Activated CD8-positive, alpha-beta T cell treated with anti-CD3 and anti-CD28 coated beads for 36 hours (primary cell): ENCODE measurements at regions not wholly inside any gene's neighbourhood (a gene's known extent, or its start where the extent isn't known, plus 50 kb on each side); places are given as distances from the start of the nearest gene placed in this dataset.

Experiments used
- ATAC-seq: fragments of 200-7000 bp; cut with Tn5 transposase; one replicate; pipeline ENCODE4 v1.10.0; 2021; ENCODE audit warnings: mild to moderate bottlenecking, moderate library complexity
- CTCF ChIA-PET: fragments of 350-600 bp; sonication (Branson Sonifier 250); formaldehyde crosslinking; loops from one replicate; lab custom pipeline; 2021; ENCODE audit warnings: antibody characterized with exemption; lab: Charles Lee
- POLR2A ChIA-PET: fragments of 350-600 bp; sonication (Branson Sonifier 250); formaldehyde crosslinking; loops from one replicate; lab custom pipeline; 2021; ENCODE audit warnings: antibody characterized with exemption; lab: Charles Lee
- DNase-seq: peaks from one replicate; pipeline ENCODE4 v3.0.0-alpha.2; 2020
- H3K27ac Mint-ChIP-seq: one replicate; pipeline ENCODE4 v1.8.0; 2021; ENCODE audit warnings: mild to moderate bottlenecking, mixed read lengths
- H3K27me3 Mint-ChIP-seq: one replicate; pipeline ENCODE4 v1.8.0; 2021; ENCODE audit warnings: mixed read lengths
- H3K36me3 Mint-ChIP-seq: one replicate; pipeline ENCODE4 v1.8.0; 2021; ENCODE audit warnings: low read depth, mixed read lengths
- H3K4me1 Mint-ChIP-seq: one replicate; pipeline ENCODE4 v1.8.0; 2021; ENCODE audit warnings: low read depth, mixed read lengths
- H3K4me3 Mint-ChIP-seq: one replicate; pipeline ENCODE4 v1.8.0; 2021; ENCODE audit warnings: mild to moderate bottlenecking, moderate library complexity, mixed read lengths
- H3K9me3 Mint-ChIP-seq: one replicate; pipeline ENCODE4 v1.8.0; 2021; ENCODE audit warnings: mixed read lengths
- intact Hi-C: fragments of 100-400 bp; cut with micrococcal nuclease; formaldehyde crosslinking; loops from one replicate; pipeline ENCODE4 v1.10.0; 2022
- TF ChIP-seq, protein P1 (sequence below): fragments of 200-600 bp; IDR thresholded peaks from one replicate; pipeline ENCODE4 v1.8.0; 2022; ENCODE audit warnings: antibody characterized with exemption, mild to moderate bottlenecking

DNA sequence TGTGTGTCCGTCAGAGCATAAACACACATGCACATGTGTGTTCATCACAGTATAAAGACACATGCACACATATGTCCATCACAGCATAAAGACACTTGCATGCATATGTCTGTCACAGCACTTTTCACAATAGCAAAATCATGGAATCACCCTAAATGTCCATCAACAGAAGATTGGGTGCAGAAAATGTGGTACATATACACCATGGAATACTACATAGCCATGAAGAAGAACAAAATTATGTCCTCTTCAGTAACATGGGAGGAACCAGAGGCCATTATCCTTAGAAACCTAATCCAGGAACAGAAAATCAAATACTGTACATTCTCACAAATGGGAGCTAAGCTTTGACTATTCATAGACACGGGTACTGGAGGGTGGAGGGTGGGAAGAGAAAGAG lies 732.2 kb downstream of the GALR1 start:
- POLR2A ChIA-PET: no interaction called here
- no peak overlapping the region for H3K27ac Mint-ChIP-seq
- ATAC-seq (no peak), DNase-seq (no peak)
- peaks cover 5% of the 10 kb centered on the region for H3K9me3 Mint-ChIP-seq
- no peaks in the 10 kb centered on the region for H3K4me1 Mint-ChIP-seq
- intact Hi-C loops: no loop called here
- H3K36me3 Mint-ChIP-seq: no peaks in the 10 kb centered on the region
- no peak overlapping the region for H3K4me3 Mint-ChIP-seq
- H3K27me3 Mint-ChIP-seq: no peaks in the 10 kb centered on the region
- TF ChIP-seq, protein P1, sequence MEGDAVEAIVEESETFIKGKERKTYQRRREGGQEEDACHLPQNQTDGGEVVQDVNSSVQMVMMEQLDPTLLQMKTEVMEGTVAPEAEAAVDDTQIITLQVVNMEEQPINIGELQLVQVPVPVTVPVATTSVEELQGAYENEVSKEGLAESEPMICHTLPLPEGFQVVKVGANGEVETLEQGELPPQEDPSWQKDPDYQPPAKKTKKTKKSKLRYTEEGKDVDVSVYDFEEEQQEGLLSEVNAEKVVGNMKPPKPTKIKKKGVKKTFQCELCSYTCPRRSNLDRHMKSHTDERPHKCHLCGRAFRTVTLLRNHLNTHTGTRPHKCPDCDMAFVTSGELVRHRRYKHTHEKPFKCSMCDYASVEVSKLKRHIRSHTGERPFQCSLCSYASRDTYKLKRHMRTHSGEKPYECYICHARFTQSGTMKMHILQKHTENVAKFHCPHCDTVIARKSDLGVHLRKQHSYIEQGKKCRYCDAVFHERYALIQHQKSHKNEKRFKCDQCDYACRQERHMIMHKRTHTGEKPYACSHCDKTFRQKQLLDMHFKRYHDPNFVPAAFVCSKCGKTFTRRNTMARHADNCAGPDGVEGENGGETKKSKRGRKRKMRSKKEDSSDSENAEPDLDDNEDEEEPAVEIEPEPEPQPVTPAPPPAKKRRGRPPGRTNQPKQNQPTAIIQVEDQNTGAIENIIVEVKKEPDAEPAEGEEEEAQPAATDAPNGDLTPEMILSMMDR: no peak
- CTCF ChIA-PET: no interaction called here

DNA sequence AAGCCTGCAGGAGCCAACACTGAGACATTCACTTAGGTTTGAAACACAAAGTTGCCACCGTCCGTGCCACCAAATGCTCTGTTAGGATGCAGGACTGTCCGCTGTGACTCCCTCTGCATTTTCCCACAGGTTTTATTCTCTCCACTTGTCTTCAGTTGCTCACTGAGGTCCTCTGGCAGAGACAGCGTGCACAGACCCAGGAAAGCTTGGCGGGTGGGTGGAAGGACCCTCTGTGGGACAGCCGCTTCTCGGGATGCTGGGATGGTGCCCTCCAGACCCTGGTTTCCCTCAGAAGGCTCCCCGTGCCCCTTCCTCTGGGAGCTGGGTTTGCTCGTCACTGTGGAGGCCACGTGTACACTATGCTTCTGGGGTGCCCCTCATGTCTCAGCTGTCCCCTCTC lies 733.6 kb downstream of the GALR1 start:
- TF ChIP-seq, protein P1: no peak
- Mint-ChIP-seq H3K9me3 (peaks cover 4% of the 10 kb centered on the region), H3K4me1 (no peaks in the 10 kb centered on the region), H3K27ac (no peak overlapping the region), H3K36me3 (no peaks in the 10 kb centered on the region), H3K27me3 (no peaks in the 10 kb centered on the region), H3K4me3 (no peak overlapping the region)
- intact Hi-C loops: no loop called here
- ChIA-PET POLR2A (no interaction called here), CTCF (no interaction called here)
- DNase-seq (no peak), ATAC-seq (no peak)

DNA sequence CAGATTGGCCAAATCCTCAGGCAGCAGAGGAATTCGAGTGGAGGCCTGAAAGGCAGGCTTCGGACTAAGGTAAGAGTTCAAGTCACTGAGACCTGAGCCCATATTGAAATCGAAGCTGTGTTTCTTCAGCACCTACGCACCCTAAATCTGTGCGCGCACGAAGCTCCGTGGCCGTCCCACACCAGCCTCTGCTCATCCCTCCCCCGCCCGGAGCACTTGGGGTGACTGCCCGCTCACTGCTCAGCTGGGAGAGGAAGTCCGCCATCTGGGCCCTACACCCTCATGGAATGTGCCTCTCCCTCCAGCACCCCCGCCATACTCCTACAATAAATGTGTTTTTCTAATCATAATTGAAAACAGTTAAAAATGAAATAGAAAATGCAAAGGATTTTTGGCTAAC lies 734.5 kb downstream of the GALR1 start:
- Mint-ChIP-seq H3K36me3 (no peaks in the 10 kb centered on the region), H3K27ac (no peak overlapping the region), H3K4me1 (no peaks in the 10 kb centered on the region), H3K27me3 (no peaks in the 10 kb centered on the region), H3K4me3 (no peak overlapping the region), H3K9me3 (peaks cover 3% of the 10 kb centered on the region)
- TF ChIP-seq, protein P1: no peak
- CTCF ChIA-PET: no interaction called here
- no peak for DNase-seq
- ATAC-seq: no peak
- intact Hi-C loops: no loop called here
- POLR2A ChIA-PET: no interaction called here

DNA sequence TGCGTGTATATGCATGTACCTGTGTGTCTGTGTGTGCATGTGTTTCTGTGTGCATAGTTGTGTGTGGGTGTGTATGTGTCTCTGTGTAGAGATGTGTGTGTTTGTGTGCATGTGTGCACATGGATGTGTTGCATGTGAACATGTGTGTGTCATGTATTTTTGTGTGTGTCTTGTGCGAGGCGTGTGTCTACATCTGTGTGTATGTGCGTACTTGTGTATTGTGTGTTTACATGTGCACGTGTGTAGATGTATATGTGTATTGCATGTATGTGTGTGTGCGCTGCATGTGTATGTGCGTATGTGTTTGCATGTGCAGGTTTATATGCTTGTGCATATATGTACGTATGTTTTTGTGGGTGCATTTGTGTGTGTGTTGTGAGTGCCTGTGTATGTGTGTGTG lies 735.2 kb downstream of the GALR1 start:
- Mint-ChIP-seq H3K27me3 (no peaks in the 10 kb centered on the region), H3K36me3 (no peaks in the 10 kb centered on the region), H3K4me1 (no peaks in the 10 kb centered on the region), H3K27ac (no peak overlapping the region), H3K9me3 (peaks cover 3% of the 10 kb centered on the region), H3K4me3 (no peak overlapping the region)
- no peak for DNase-seq
- CTCF ChIA-PET: no interaction called here
- ATAC-seq: no peak
- intact Hi-C loops: no loop called here
- TF ChIP-seq, protein P1: no peak
- POLR2A ChIA-PET: no interaction called here

DNA sequence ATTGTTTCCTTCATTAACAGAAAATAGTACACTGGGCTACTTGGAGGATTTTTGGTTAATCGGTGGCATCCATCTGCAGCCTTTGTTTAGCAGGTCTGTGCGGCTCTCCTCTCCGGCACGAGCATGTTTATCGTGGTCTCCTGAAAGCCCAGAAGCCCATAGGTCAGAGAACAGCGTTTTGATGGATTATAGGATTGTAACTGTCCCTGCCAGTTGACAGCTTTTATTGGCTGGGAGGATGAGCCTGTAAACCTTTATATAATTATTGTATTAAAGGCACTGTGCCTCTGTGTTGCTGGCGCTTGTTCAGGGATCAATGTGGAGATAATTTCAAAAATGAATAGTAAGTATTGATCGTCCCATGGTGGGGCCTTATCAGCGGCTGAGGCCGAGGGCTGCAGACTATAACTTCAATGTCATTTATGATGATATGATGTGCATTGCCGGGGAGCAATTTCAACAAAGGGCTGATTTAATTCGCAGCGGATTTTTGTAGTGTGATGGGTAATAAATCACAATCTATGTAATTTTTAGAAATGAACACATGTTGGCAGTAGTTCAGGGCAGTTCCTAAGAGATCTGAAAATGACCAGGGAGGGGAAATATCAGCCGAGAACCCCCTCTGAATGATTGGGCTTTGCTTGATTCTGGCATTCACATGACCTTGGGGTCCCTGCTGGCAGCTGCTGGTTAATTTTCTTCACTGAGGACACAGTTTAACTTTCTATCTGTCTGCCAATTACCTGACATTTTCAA lies 736.1 kb downstream of the GALR1 start:
- ChIA-PET POLR2A (no interaction called here), CTCF (no interaction called here)
- no peak overlapping the region for H3K27ac Mint-ChIP-seq
- TF ChIP-seq, protein P1: no peak
- no peaks in the 10 kb centered on the region for H3K36me3 Mint-ChIP-seq
- intact Hi-C loops: no loop called here
- DNase-seq (no peak), ATAC-seq (no peak)
- no peak overlapping the region for H3K4me3 Mint-ChIP-seq
- peaks cover 3% of the 10 kb centered on the region for H3K9me3 Mint-ChIP-seq
- H3K27me3 Mint-ChIP-seq: no peaks in the 10 kb centered on the region
- H3K4me1 Mint-ChIP-seq: no peaks in the 10 kb centered on the region
